Tibial artery (tissue), 4 donors: ENCODE measurements at regions not wholly inside any gene's neighbourhood (a gene's known extent, or its start where the extent isn't known, plus 50 kb on each side); places are given as distances from the start of the nearest gene placed in this dataset.

Experiments
- DNase-seq, 2 donors: peaks; one replicate each; pipeline ENCODE4 v3.0.0-alpha.2; 2019
- H3K27ac ChIP-seq, 2 donors: fragments of 200-600 bp; sonication (generic) in 1 of 2; 1 replicate in 1 of 2; 2 replicates in 1 of 2; pipeline ENCODE4 v1.5.1; 2018 to 2019; ENCODE audit warnings: mild to moderate bottlenecking in 1 of 2
- H3K27me3 ChIP-seq, 2 donors: fragments of 200-600 bp; sonication (generic) in 1 of 2; one replicate each; pipeline versions ENCODE4 v1.5.1 to v1.6.0; 2016 to 2019
- H3K36me3 ChIP-seq, 3 donors: fragments of 200-600 bp; sonication (generic) in 2 of 3; one replicate each; pipeline ENCODE4 v1.5.1; 2016 to 2019; ENCODE audit warnings: mild to moderate bottlenecking in 2 of 3
- H3K4me1 ChIP-seq, 4 donors: fragments of 200-600 bp; sonication (generic) in 2 of 4; 1 replicate in 3 of 4; 2 replicates in 1 of 4; pipeline ENCODE4 v1.5.1; 2016 to 2019
- H3K4me3 ChIP-seq, 2 donors: fragments of 200-600 bp; sonication (generic) in 1 of 2; 1 replicate in 1 of 2; 2 replicates in 1 of 2; pipeline ENCODE4 v1.5.1; 2018 to 2019; ENCODE audit warnings: mild to moderate bottlenecking in 2 of 2
- H3K9me3 ChIP-seq, 3 donors: fragments of 200-600 bp; sonication (generic) in 1 of 3; one replicate each; pipeline ENCODE4 v1.5.1; 2016 to 2019
- intact Hi-C: fragments of 100-400 bp; cut with DNase I; formaldehyde crosslinking; loops from one replicate; pipeline ENCODE4 v1.15.0; 2023; ENCODE audit warnings: low total_unique reads
- TF ChIP-seq, protein P1 (sequence below), 2 experiments: fragments of 200-600 bp in 1 of 2; fragments of 450-650 bp in 1 of 2; IDR thresholded peaks; one replicate each; pipeline ENCODE4 v1.5.1; 2017 to 2019; ENCODE audit warnings: antibody characterized with exemption in 2 of 2, mild to moderate bottlenecking in 1 of 2, moderate library complexity in 1 of 2

DNA sequence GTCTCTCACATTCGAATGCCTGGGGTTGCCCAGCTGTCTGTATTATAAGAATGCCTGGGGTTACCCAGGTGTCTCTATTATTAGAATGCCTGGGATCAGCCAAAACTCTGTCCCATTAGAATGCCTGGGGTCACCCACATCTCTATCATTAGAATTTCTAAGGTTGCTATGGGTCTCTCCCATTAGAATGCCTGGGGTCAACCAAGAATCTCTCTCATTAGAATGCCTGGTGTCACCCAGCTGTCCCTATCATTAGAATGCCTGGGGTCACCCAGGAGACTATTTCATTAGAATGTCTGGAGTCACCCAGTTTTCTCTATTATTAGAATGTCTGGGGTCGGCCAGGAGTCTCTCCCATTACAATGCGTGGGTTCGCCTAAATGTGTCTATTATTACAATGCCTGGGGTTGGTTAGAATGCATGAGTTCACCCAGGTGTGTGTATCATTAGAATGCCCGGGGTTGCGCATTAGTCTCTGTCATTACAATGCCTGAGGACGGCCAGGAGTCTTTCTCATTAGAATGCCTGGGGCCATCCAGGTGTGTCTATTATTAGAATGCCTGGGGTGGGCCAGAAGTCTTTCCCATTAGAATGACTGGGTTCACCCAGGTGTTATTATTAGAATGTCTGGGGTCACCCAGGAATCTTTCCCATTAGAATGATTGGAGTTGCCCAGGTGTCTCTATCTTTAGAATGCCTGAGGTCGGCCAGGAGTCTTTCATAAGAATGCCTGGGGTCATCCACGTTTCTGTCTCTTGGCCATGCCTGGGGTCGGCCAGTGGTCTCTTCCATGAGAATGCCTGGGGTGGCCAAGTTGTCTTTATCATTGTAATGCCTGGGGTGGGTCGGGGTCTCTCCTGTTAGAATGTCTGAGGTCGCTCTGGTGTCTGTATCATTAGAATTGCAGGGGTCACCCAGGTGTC is 59.6 kb downstream of the RNF187 start:
- no peaks in the 10 kb centered on the region for H3K9me3 ChIP-seq
- DNase-seq, result peak in 1 of 2 donors; percentile 15
- intact Hi-C loops, result no loop called here

DNA sequence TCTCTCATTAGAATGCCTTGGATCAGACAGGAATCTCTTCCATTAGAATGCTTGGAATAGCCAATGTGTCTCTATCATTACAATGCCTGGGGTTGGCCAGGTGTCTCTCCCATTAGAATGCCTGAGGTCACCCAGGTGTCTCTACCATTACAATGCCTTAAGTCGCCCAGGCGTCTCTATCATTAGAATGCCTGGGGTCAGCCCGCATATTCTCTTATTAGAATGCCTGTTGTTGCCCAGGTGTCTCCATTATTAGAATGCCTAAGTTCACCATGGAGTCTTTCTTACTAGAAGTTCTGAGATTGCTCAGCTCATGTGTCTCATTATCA is 60.2 kb downstream of the RNF187 start:
- Histone ChIP-seq H3K4me3 (no peak overlapping the region), H3K4me1 (no peaks in the 10 kb centered on the region), H3K9me3 (no peaks in the 10 kb centered on the region), H3K27ac (no peak overlapping the region), H3K36me3 (no peaks in the 10 kb centered on the region), H3K27me3 (peaks cover 0 to 7% of the 10 kb centered on the region in 2 donors)
- no peak for DNase-seq
- TF ChIP-seq, protein P1, sequence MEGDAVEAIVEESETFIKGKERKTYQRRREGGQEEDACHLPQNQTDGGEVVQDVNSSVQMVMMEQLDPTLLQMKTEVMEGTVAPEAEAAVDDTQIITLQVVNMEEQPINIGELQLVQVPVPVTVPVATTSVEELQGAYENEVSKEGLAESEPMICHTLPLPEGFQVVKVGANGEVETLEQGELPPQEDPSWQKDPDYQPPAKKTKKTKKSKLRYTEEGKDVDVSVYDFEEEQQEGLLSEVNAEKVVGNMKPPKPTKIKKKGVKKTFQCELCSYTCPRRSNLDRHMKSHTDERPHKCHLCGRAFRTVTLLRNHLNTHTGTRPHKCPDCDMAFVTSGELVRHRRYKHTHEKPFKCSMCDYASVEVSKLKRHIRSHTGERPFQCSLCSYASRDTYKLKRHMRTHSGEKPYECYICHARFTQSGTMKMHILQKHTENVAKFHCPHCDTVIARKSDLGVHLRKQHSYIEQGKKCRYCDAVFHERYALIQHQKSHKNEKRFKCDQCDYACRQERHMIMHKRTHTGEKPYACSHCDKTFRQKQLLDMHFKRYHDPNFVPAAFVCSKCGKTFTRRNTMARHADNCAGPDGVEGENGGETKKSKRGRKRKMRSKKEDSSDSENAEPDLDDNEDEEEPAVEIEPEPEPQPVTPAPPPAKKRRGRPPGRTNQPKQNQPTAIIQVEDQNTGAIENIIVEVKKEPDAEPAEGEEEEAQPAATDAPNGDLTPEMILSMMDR (IDR thresholded peaks at IDR 0.05), result no peak
- intact Hi-C loops, result no loop called here

More for the DNA sequence above, 59.6 kb downstream of the RNF187 start:
- TF ChIP-seq, protein P1 (IDR thresholded peaks at IDR 0.05), result no peak
- no peak overlapping the region for H3K4me3 ChIP-seq
- H3K27me3 ChIP-seq, result peaks cover 0 to 7% of the 10 kb centered on the region in 2 donors
- no peak overlapping the region for H3K27ac ChIP-seq
- no peaks in the 10 kb centered on the region for H3K36me3 ChIP-seq
- H3K4me1 ChIP-seq, result no peaks in the 10 kb centered on the region

DNA sequence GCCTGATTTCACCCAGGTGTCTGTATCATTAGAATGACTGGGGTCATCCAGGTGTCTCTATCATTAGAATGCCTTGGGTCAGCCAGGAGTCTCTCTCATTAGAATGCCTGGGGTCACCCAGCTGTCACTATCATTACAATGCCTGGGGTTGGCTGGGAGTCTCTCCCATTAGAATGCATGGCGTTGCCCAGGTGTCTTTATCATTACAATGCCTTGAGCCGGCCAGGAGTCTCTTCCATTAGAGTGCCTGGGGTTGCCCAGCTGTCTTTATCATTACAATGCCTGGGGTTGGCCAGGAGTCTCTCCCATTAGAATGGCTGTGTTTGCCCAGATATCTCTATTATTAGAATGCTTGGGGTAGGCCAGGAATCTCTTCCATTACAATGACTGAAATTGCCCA is 61.6 kb downstream of the RNF187 start:
- H3K9me3 ChIP-seq, result no peaks in the 10 kb centered on the region
- DNase-seq, result no peak
- H3K4me1 ChIP-seq, result no peaks in the 10 kb centered on the region
- TF ChIP-seq, protein P1 (IDR thresholded peaks at IDR 0.05), result no peak
- H3K36me3 ChIP-seq, result no peaks in the 10 kb centered on the region
- intact Hi-C loops, result no loop called here
- H3K27ac ChIP-seq, result no peak overlapping the region
- H3K27me3 ChIP-seq, result peaks cover 0 to 7% of the 10 kb centered on the region in 2 donors
- no peak overlapping the region for H3K4me3 ChIP-seq

DNA sequence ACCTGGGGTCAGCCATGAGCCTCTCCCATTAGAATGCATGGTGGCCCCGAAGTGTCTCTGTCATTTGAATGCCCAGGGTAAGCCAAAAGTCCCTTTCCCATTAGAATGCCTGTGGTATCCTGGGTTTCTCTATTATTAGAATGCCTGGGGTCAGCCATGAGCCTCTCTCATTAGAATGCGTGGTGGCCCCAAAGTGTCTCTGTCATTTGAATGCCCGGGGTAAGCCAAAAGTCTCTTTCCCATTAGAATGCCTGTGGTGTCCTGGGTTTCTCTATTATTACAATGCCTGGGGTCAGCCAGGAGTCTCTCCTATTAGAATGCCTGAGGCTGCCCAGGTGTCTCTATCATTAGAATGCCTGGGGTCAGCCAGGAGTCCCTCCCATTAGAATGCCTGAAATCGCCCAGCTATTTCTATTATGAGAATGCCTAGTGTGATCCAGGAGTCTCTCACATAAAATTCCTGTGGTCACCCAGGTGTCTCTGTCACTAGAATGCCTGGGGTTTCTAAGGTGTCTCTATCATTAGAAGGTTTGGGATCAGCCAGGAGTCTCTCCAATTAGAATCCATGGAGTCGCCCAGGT is 65.5 kb downstream of the RNF187 start:
- H3K27me3 ChIP-seq, result peaks cover 0 to 10% of the 10 kb centered on the region in 2 donors
- intact Hi-C loops, result no loop called here
- H3K36me3 ChIP-seq, result no peaks in the 10 kb centered on the region
- TF ChIP-seq, protein P1 (IDR thresholded peaks at IDR 0.05), result no peak
- peak in 1 of 2 donors; percentile 12 for DNase-seq
- no peaks in the 10 kb centered on the region for H3K4me1 ChIP-seq
- H3K4me3 ChIP-seq, result no peak overlapping the region
- H3K9me3 ChIP-seq, result peaks cover 0 to 7% (median 6%) of the 10 kb centered on the region in 3 donors
- H3K27ac ChIP-seq, result no peak overlapping the region

DNA sequence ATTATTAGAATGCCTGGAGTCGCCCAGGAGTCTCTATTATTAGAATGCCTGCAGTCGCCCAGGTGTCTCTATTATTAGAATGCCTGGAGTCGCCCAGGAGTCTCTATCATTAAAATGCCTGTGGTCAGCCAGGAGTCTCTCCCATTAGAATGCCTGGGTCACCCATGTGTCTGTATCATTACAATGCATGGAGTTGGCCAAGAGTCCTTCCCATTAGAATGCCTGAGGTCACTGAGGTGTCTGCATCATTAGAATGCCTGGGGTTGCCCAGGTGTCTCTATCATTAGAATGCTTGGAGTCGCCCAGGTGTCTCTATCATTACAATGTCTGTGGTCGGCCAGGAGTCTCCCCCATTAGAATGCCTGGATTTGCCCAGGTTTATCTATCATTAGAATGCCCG is 66.9 kb downstream of the RNF187 start:
- H3K9me3 ChIP-seq, result peaks cover 0 to 7% (median 6%) of the 10 kb centered on the region in 3 donors
- no peak overlapping the region for H3K4me3 ChIP-seq
- no peak overlapping the region for H3K27ac ChIP-seq
- TF ChIP-seq, protein P1 (IDR thresholded peaks at IDR 0.05), result no peak
- H3K36me3 ChIP-seq, result no peaks in the 10 kb centered on the region
- DNase-seq, result no peak
- H3K4me1 ChIP-seq, result no peaks in the 10 kb centered on the region
- peaks cover 0 to 8% of the 10 kb centered on the region in 2 donors for H3K27me3 ChIP-seq
- intact Hi-C loops, result no loop called here
